Psoas muscle (tissue), 7 donors: ENCODE measurements at regions not wholly inside any gene's neighbourhood (a gene's known extent, or its start where the extent isn't known, plus 50 kb on each side); places are given as distances from the start of the nearest gene placed in this dataset.

Experiments
- ATAC-seq, 4 donors: fragments of 200-7000 bp; cut with Tn5 transposase; one replicate each; pipeline ENCODE4 v1.9.1; 2020; ENCODE audit warnings: moderate library complexity in 3 of 4, mild to moderate bottlenecking in 2 of 4
- DNase-seq, 2 donors: peaks; one replicate each; pipeline ENCODE4 v3.0.0-alpha.2; 2020
- H3K27ac ChIP-seq: fragments of 200-600 bp; one replicate; pipeline ENCODE4 v1.8.0; 2022
- H3K27me3 ChIP-seq, 3 donors: fragments of 200-600 bp in 1 of 3; one replicate each; pipeline versions ENCODE4 v1.6.1 to v1.8.0; 2013 to 2022; ENCODE audit warnings: low read length in 2 of 3, mild to moderate bottlenecking in 2 of 3, moderate library complexity in 1 of 3; ENCODE audit not compliant: insufficient read depth in 3 of 3
- H3K36me3 ChIP-seq, 2 donors: fragments of 200-600 bp in 1 of 2; one replicate each; pipeline versions ENCODE4 v1.6.1 to v1.8.0; 2013 to 2022; ENCODE audit warnings: low read depth in 1 of 2, mild to moderate bottlenecking in 1 of 2, moderate library complexity in 1 of 2; ENCODE audit not compliant: insufficient read depth in 1 of 2
- H3K4me1 ChIP-seq: fragments of 200-600 bp; one replicate; pipeline ENCODE4 v1.8.0; 2022
- H3K4me3 ChIP-seq: fragments of 200-600 bp; one replicate; pipeline ENCODE4 v1.8.0; 2022; ENCODE audit warnings: mild to moderate bottlenecking
- H3K9me3 ChIP-seq: fragments of 200-600 bp; one replicate; pipeline ENCODE4 v1.8.0; 2022
- WGBS, 3 donors: extraction: QIAGEN DNeasy Blood & Tissue Kit; methylation state at CpG; one replicate each; pipeline versions ENCODE4 v1.1.6 to v1.1.7; 2013; 5-methylcytosine and 5-hydroxymethylcytosine counted together
- intact Hi-C, 2 donors: fragments of 100-400 bp; cut with DNase I; formaldehyde crosslinking; loops; one replicate each; pipeline versions ENCODE4 v1.11.0 to v1.14.2; 2022
- TF ChIP-seq, protein P1 (sequence below): fragments of 200-600 bp; IDR thresholded peaks from one replicate; pipeline ENCODE4 v1.8.0; 2022; ENCODE audit warnings: antibody characterized with exemption
- donor health status: healthy with polysubstance abuse.
- donor health status: DM: no; HTN: no; CAD: no; lungs with moderate emphysema.
- donor health status: Bipolar disorder and iron deficiency.
- donor health status: healthy.
- donor health status: DM: yes; HTN: yes; CAD: no.
- donor health status: DM: no; HTN: no; CAD: no.
- donor health status: DM: yes; HTN: yes; CAD: no.

DNA sequence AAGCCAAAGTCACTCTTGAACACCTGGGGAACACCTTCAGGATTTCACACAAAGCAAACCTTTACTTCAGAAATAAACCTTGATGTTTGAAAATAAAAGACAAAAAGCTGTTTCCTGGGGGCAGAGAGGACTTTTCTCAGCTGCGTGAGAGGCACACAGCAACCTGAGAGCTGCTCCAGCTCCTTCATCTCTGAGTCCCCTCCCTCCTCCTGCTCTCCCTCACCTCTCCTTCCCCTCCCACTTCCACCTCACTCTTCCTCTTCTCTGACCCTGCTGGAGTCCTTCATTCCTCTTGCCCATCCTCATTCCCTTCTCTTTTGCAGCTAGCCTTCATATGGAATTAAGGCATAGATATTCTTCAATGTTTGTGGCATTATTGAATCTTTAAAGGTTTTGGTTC, 208.4 kb downstream of the OMA1 start:
- Histone ChIP-seq H3K27me3 (no peaks in the 10 kb centered on the region), H3K9me3 (no peaks in the 10 kb centered on the region), H3K27ac (no peak overlapping the region), H3K4me3 (no peak overlapping the region), H3K4me1 (no peaks in the 10 kb centered on the region), H3K36me3 (no peaks in the 10 kb centered on the region)
- TF ChIP-seq, protein P1, sequence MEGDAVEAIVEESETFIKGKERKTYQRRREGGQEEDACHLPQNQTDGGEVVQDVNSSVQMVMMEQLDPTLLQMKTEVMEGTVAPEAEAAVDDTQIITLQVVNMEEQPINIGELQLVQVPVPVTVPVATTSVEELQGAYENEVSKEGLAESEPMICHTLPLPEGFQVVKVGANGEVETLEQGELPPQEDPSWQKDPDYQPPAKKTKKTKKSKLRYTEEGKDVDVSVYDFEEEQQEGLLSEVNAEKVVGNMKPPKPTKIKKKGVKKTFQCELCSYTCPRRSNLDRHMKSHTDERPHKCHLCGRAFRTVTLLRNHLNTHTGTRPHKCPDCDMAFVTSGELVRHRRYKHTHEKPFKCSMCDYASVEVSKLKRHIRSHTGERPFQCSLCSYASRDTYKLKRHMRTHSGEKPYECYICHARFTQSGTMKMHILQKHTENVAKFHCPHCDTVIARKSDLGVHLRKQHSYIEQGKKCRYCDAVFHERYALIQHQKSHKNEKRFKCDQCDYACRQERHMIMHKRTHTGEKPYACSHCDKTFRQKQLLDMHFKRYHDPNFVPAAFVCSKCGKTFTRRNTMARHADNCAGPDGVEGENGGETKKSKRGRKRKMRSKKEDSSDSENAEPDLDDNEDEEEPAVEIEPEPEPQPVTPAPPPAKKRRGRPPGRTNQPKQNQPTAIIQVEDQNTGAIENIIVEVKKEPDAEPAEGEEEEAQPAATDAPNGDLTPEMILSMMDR, result no peak
- whole genome bisulfite sequencing, 3 donors, result 53 to 71% (median 59%) methylated on average over 1 of the region's 1 CpG
- no peak for DNase-seq
- ATAC-seq, result no peak
- intact Hi-C loops, result no loop called here

DNA sequence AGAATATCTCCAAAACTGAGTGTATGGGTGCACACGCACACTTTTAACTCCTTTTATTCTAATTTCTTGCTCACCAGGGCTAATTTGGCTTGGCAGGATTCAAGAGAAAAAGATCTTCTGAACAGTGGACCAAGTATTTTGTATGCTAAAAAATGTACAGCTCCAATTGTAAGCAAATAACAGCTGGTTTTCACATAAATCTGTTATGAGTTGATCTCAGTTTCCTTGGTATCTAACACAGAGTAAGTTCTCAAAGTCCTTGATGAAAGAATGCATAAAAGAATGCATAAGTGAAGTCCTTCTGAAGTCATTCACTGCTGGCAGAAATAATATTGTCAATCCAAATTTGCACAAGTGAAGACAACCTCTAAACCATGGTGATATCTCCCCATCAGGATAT, 213.0 kb downstream of the OMA1 start:
- 64 to 100% (median 74%) methylated on average over 1 of the region's 1 CpG for WGBS, 3 donors
- no peak overlapping the region for H3K4me3 ChIP-seq
- no peak overlapping the region for H3K27ac ChIP-seq
- H3K9me3 ChIP-seq, result no peaks in the 10 kb centered on the region
- ATAC-seq (no peak), DNase-seq (no peak)
- H3K4me1 ChIP-seq, result no peaks in the 10 kb centered on the region
- H3K36me3 ChIP-seq, result no peaks in the 10 kb centered on the region
- H3K27me3 ChIP-seq, result no peaks in the 10 kb centered on the region
- TF ChIP-seq, protein P1, result no peak
- intact Hi-C loops, result no loop called here

DNA sequence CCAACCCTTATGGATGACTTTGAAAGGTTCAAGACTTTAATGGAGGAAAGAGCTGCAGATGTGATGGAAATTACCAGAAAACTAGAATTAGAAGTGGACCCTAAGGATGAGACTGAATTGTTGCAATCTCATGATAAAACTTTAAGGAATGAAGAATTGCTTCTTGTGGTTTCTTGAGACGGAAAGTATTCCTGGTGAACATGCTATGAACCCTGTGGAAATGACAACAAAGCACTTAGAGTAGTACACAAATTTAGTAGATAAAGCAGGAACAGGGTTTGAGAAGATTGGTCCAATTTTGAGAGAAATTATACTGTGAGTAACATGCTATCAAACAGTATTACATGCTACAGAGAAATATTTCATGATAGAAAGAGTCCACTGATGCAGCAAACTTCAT, 215.4 kb downstream of the OMA1 start:
- no peak for ATAC-seq
- intact Hi-C loops, result no loop called here
- 89 to 96% (median 94%) methylated on average over 1 of the region's 1 CpG for WGBS, 3 donors
- Histone ChIP-seq H3K9me3 (no peaks in the 10 kb centered on the region), H3K4me3 (no peak overlapping the region), H3K27me3 (no peaks in the 10 kb centered on the region), H3K36me3 (no peaks in the 10 kb centered on the region), H3K27ac (no peak overlapping the region), H3K4me1 (no peaks in the 10 kb centered on the region)
- TF ChIP-seq, protein P1, result no peak
- DNase-seq, result no peak

DNA sequence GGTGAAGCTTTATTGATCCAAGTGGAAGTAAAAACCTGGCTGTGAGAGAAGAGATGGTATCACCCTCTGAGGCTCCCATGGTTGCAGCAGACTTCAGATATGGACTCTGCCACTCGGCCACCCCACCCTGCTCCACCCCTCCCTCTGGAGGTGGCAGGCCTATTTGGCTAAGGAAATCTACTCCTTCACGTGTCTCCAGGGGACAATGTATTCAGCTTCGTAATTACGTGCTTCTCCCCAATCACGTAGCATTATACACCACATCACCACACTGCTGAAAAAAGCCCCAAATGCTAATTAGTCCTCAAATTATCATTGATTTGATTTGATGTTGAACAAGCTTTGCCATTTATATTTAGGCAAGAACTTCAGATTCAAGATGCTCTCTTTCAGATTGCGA, 220.7 kb downstream of the OMA1 start:
- no peak overlapping the region for H3K4me3 ChIP-seq
- intact Hi-C loops, result no loop called here
- no peak overlapping the region for H3K27ac ChIP-seq
- TF ChIP-seq, protein P1, result no peak
- ATAC-seq (no peak), DNase-seq (no peak)
- H3K27me3 ChIP-seq, result no peaks in the 10 kb centered on the region
- WGBS, 3 donors, result 55 to 73% (median 62%) methylated on average over 6 of the region's 6 CpGs
- H3K36me3 ChIP-seq, result no peaks in the 10 kb centered on the region
- no peaks in the 10 kb centered on the region for H3K4me1 ChIP-seq
- H3K9me3 ChIP-seq, result no peaks in the 10 kb centered on the region

DNA sequence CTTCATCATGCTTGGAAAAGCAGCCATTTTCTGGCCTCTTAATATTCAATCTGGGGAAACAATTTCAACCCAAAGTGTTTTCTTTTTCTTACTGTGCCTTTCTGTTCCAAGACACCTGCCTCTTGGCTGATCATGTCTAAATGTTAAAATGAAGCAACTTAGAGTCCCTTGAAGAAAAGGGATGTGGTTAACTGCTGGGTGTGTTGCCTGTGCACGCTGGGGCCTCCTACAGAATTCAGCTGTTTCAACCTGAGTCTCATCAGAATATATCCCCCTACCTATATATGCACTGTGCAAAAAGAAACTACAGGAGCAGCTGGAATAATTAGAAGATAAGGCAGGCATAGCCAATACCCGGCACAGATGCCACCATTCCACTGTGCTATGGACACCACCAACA, 222.0 kb downstream of the OMA1 start:
- no peaks in the 10 kb centered on the region for H3K4me1 ChIP-seq
- no peak overlapping the region for H3K4me3 ChIP-seq
- no peaks in the 10 kb centered on the region for H3K27me3 ChIP-seq
- TF ChIP-seq, protein P1, result no peak
- no peak overlapping the region for H3K27ac ChIP-seq
- no peaks in the 10 kb centered on the region for H3K36me3 ChIP-seq
- ATAC-seq (no peak), DNase-seq (no peak)
- intact Hi-C loops, result no loop called here
- H3K9me3 ChIP-seq, result no peaks in the 10 kb centered on the region
- 70 to 74% (median 74%) methylated on average over 2 of the region's 2 CpGs for WGBS, 3 donors
